Trophoblast cell (in vitro differentiated cells and primary cell): ENCODE measurements at regions not wholly inside any gene's neighbourhood (a gene's known extent, or its start where the extent isn't known, plus 50 kb on each side); places are given as distances from the start of the nearest gene placed in this dataset.

Source experiments
- DNase-seq, 2 donors: peaks; one replicate each; pipeline ENCODE4 v3.0.0-alpha.2; 2016
- H2AFZ ChIP-seq: 2 replicates; pipeline ENCODE4 v1.6.1; 2013; ENCODE audit warnings: low read length, moderate library complexity, mild to moderate bottlenecking; ENCODE audit not compliant: insufficient read depth, poor library complexity
- H2AK5ac ChIP-seq: 2 replicates; pipeline ENCODE4 v1.6.1; 2013; ENCODE audit warnings: mild to moderate bottlenecking, low read length
- H2BK120ac ChIP-seq: 2 replicates; pipeline ENCODE4 v1.6.1; 2013; ENCODE audit warnings: low read length, mild to moderate bottlenecking, moderate library complexity; ENCODE audit not compliant: insufficient read depth, poor library complexity
- H2BK12ac ChIP-seq: 2 replicates; pipeline ENCODE4 v1.6.1; 2013; ENCODE audit warnings: mild to moderate bottlenecking, low read length, moderate library complexity
- H2BK5ac ChIP-seq: 2 replicates; pipeline ENCODE4 v1.6.1; 2013; ENCODE audit warnings: low read length, low read depth, moderate library complexity, mild to moderate bottlenecking; ENCODE audit not compliant: poor library complexity
- H3K14ac ChIP-seq: 2 replicates; pipeline ENCODE4 v1.6.1; 2013; ENCODE audit warnings: mild to moderate bottlenecking, low read length
- H3K18ac ChIP-seq: 2 replicates; pipeline ENCODE4 v1.6.1; 2013; ENCODE audit warnings: mild to moderate bottlenecking, low read length
- H3K23ac ChIP-seq: 2 replicates; pipeline ENCODE4 v1.6.1; 2013; ENCODE audit warnings: low read length
- H3K27ac ChIP-seq: 2 replicates; pipeline ENCODE4 v1.5.1; 2013; ENCODE audit warnings: low read depth, mild to moderate bottlenecking, inconsistent platforms, low read length, moderate library complexity
- H3K27me3 ChIP-seq: 2 replicates; pipeline ENCODE4 v1.6.1; 2013; ENCODE audit warnings: inconsistent platforms, mild to moderate bottlenecking, low read length, moderate library complexity; ENCODE audit not compliant: insufficient read depth
- H3K36me3 ChIP-seq, 2 experiments: 1 replicate in 1 of 2; 2 replicates in 1 of 2; pipeline ENCODE4 v1.6.1; 2013; ENCODE audit warnings: low read length in 2 of 2, mild to moderate bottlenecking in 2 of 2, moderate library complexity in 1 of 2; ENCODE audit not compliant: insufficient read depth in 2 of 2, control insufficient read depth in 1 of 2
- H3K4ac ChIP-seq: 2 replicates; pipeline ENCODE4 v1.6.1; 2013; ENCODE audit warnings: low read depth, mild to moderate bottlenecking, low read length, moderate library complexity
- H3K4me1 ChIP-seq, 2 experiments: 1 replicate in 1 of 2; 2 replicates in 1 of 2; pipeline ENCODE4 v1.6.1; 2013; ENCODE audit warnings: low read length in 2 of 2, mild to moderate bottlenecking in 2 of 2, moderate library complexity in 1 of 2; ENCODE audit not compliant: insufficient read depth in 2 of 2, control insufficient read depth in 1 of 2
- H3K4me2 ChIP-seq: 2 replicates; pipeline ENCODE4 v1.6.1; 2013; ENCODE audit warnings: inconsistent platforms, mild to moderate bottlenecking, low read length, moderate library complexity
- H3K4me3 ChIP-seq: 2 replicates; pipeline ENCODE4 v1.5.1; 2013; ENCODE audit warnings: mild to moderate bottlenecking, low read depth, low read length, inconsistent platforms
- H3K79me1 ChIP-seq: one replicate; pipeline ENCODE4 v1.6.1; 2013; ENCODE audit warnings: low read length
- H3K79me2 ChIP-seq: 2 replicates; pipeline ENCODE4 v1.6.1; 2013; ENCODE audit warnings: low read length, mild to moderate bottlenecking; ENCODE audit not compliant: control insufficient read depth, insufficient read depth, poor library complexity
- H3K9ac ChIP-seq: 2 replicates; pipeline ENCODE4 v1.6.1; 2013; ENCODE audit warnings: mild to moderate bottlenecking, low read length
- H3K9me3 ChIP-seq: 2 replicates; pipeline ENCODE4 v1.6.1; 2013; ENCODE audit warnings: low read depth, mild to moderate bottlenecking, control low read depth, inconsistent platforms, low read length; ENCODE audit not compliant: insufficient read depth
- H4K12ac ChIP-seq: 2 replicates; pipeline ENCODE4 v1.6.1; 2013; ENCODE audit warnings: low read depth, mild to moderate bottlenecking, low read length, moderate library complexity
- H4K8ac ChIP-seq: 2 replicates; pipeline ENCODE4 v1.6.1; 2013; ENCODE audit warnings: low read depth, mild to moderate bottlenecking, low read length, moderate library complexity
- H4K91ac ChIP-seq: one replicate; pipeline ENCODE4 v1.6.1; 2013; ENCODE audit warnings: low read depth, mild to moderate bottlenecking, low read length, moderate library complexity
- WGBS: extraction: QIAGEN DNeasy Blood & Tissue Kit; methylation state at CpG from one replicate; pipeline ENCODE4 v1.1.7; 2013; ENCODE audit warnings: missing lambda C conversion rate; ENCODE audit not compliant: insufficient read length, insufficient coverage; ENCODE audit errors: extremely low coverage; 5-methylcytosine and 5-hydroxymethylcytosine counted together

DNA sequence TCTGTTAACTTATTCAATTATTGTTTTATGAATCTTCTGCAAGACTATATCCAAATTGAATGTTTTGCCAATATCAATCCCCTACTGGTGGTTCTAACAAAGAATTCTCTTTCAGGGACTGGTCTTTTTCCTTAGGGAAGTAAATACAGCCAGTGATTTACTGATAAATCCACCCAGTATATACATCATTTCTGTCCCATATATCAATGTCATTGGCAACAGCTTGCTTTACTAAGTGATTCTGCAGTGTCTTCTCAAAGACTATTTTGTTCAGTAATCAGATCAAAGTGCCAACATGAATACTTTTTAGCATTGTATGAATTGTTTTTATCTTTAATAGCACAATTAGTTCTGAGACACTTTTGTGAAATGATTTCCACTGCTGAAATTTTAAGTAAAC, 114.0 kb upstream of the OBI1 start:
- Histone ChIP-seq H3K36me3 (no peaks in the 10 kb centered on the region), H3K9me3 (no peaks in the 10 kb centered on the region), H3K18ac (no peak overlapping the region), H3K4me1 (no peaks in the 10 kb centered on the region), H3K23ac (no peak overlapping the region), H3K4ac (no peak overlapping the region), H3K9ac (no peak overlapping the region), H3K27ac (no peak overlapping the region), H3K27me3 (no peaks in the 10 kb centered on the region), H2BK12ac (no peak overlapping the region), H2AK5ac (no peak overlapping the region), H3K4me3 (no peak overlapping the region), H3K4me2 (no peak overlapping the region), H2AFZ (no peak overlapping the region), H4K8ac (no peak overlapping the region), H3K14ac (no peak overlapping the region), H4K91ac (no peak overlapping the region), H3K79me2 (no peaks in the 10 kb centered on the region), H2BK5ac (no peak overlapping the region), H2BK120ac (no peak overlapping the region), H3K79me1 (no peaks in the 10 kb centered on the region), H4K12ac (no peak overlapping the region)
- DNase-seq = no peak

GRCh38 chr13:78770601-78771000, 111.6 kb upstream of the OBI1 start:
- Histone ChIP-seq H3K4me3 (no peak overlapping the region), H2BK12ac (no peak overlapping the region), H3K18ac (no peak overlapping the region), H3K79me2 (no peaks in the 10 kb centered on the region), H3K79me1 (no peaks in the 10 kb centered on the region), H2AFZ (no peak overlapping the region), H3K4me2 (no peak overlapping the region), H2BK120ac (no peak overlapping the region), H3K4me1 (no peaks in the 10 kb centered on the region), H2AK5ac (no peak overlapping the region), H4K8ac (no peak overlapping the region), H3K23ac (no peak overlapping the region), H2BK5ac (no peak overlapping the region), H3K4ac (no peak overlapping the region), H3K36me3 (no peaks in the 10 kb centered on the region), H3K9me3 (no peaks in the 10 kb centered on the region), H3K9ac (no peak overlapping the region), H4K91ac (no peak overlapping the region), H3K27me3 (no peaks in the 10 kb centered on the region), H4K12ac (no peak overlapping the region), H3K27ac (no peak overlapping the region), H3K14ac (no peak overlapping the region)
- DNase-seq = no peak
- WGBS = no CpG with 5 or more reads among the region's 1 CpG

- Histone ChIP-seq H3K9ac (no peak overlapping the region), H3K9me3 (no peaks in the 10 kb centered on the region), H3K4me3 (no peak overlapping the region), H2BK120ac (no peak overlapping the region), H2AFZ (no peak overlapping the region), H3K4me2 (no peak overlapping the region), H3K4ac (no peak overlapping the region), H3K14ac (no peak overlapping the region), H2BK12ac (no peak overlapping the region), H4K8ac (no peak overlapping the region), H3K79me1 (no peaks in the 10 kb centered on the region), H2AK5ac (no peak overlapping the region), H3K4me1 (no peaks in the 10 kb centered on the region), H3K23ac (no peak overlapping the region), H3K36me3 (no peaks in the 10 kb centered on the region), H4K12ac (no peak overlapping the region), H3K18ac (no peak overlapping the region), H3K27ac (no peak overlapping the region), H2BK5ac (no peak overlapping the region), H3K79me2 (no peaks in the 10 kb centered on the region), H4K91ac (no peak overlapping the region), H3K27me3 (no peaks in the 10 kb centered on the region)
- no CpG with 5 or more reads among the region's 1 CpG for WGBS
- no peak for DNase-seq
These were observed 110.0 kb upstream of the OBI1 start for GRCh38 chr13:78768950-78769349.

DNA sequence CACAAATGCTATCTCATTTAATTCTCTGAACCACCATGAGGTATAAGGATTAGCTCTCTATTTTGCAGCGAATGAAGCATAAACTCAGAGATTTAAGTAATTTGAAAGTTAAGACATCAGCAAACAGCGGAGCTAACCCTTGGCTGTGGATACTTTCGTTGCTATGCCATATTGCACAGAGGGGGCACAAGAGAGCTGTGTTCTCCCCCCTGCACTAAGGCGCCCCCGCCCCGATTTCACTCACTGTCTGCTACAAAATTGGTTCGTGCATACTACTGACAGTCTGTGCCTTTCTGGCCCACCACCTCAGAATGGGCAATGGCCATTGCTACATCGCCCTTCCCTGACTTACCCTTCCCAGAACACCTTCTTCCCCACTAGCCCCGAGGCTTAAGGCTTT, 105.7 kb upstream of the OBI1 start:
- Histone ChIP-seq H3K9ac (no peak overlapping the region), H3K27ac (no peak overlapping the region), H3K14ac (no peak overlapping the region), H3K4me3 (no peak overlapping the region), H3K4me1 (no peaks in the 10 kb centered on the region), H4K8ac (no peak overlapping the region), H3K79me2 (no peaks in the 10 kb centered on the region), H4K12ac (no peak overlapping the region), H3K27me3 (no peaks in the 10 kb centered on the region), H2BK120ac (no peak overlapping the region), H3K9me3 (no peaks in the 10 kb centered on the region), H3K18ac (no peak overlapping the region), H3K79me1 (no peaks in the 10 kb centered on the region), H4K91ac (no peak overlapping the region), H3K4me2 (no peak overlapping the region), H2BK5ac (no peak overlapping the region), H2BK12ac (no peak overlapping the region), H2AFZ (no peak overlapping the region), H3K23ac (no peak overlapping the region), H3K4ac (no peak overlapping the region), H3K36me3 (no peaks in the 10 kb centered on the region), H2AK5ac (no peak overlapping the region)
- WGBS = no CpG with 5 or more reads among the region's 9 CpGs
- no peak for DNase-seq

DNA sequence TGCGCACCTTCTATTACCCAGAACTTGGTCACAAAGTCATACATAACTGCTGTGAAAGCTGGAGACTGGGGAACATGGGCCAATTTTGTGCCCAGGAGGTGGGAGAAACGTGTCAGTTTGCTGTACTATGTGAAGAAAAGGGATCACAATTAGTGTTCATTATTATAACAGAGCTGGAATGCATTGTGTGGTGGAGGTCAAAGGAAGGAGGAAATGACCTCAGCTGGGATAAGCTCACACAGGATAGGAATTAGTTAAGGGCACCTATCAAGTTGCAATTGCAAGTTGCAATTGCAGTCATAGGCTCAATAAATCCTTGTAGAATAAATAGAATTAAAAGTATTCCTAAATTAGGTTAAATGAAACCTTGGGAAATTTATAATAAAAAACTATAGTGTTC, 103.9 kb upstream of the OBI1 start:
- Histone ChIP-seq H3K27me3 (no peaks in the 10 kb centered on the region), H3K23ac (no peak overlapping the region), H2AFZ (no peak overlapping the region), H3K27ac (no peak overlapping the region), H3K4me2 (no peak overlapping the region), H3K79me2 (no peaks in the 10 kb centered on the region), H3K36me3 (no peaks in the 10 kb centered on the region), H2AK5ac (no peak overlapping the region), H3K4ac (no peak overlapping the region), H3K9me3 (no peaks in the 10 kb centered on the region), H3K79me1 (no peaks in the 10 kb centered on the region), H3K18ac (no peak overlapping the region), H4K8ac (no peak overlapping the region), H3K4me3 (no peak overlapping the region), H3K9ac (no peak overlapping the region), H2BK12ac (no peak overlapping the region), H2BK120ac (no peak overlapping the region), H2BK5ac (no peak overlapping the region), H4K91ac (no peak overlapping the region), H3K14ac (no peak overlapping the region), H4K12ac (no peak overlapping the region), H3K4me1 (no peaks in the 10 kb centered on the region)
- WGBS = no CpG with 5 or more reads among the region's 2 CpGs
- no peak for DNase-seq
